Liver (tissue), 8 donors: ENCODE measurements at regions not wholly inside any gene's neighbourhood (a gene's known extent, or its start where the extent isn't known, plus 50 kb on each side); places are given as distances from the start of the nearest gene placed in this dataset.

Experiments
- DNase-seq: peaks from one replicate; pipeline ENCODE4 v3.0.0-alpha.2; 2017; ENCODE audit warnings: low spot score
- H3K27ac ChIP-seq, 2 donors: one replicate each; pipeline ENCODE4 v1.7.0; 2013; ENCODE audit warnings: inconsistent platforms in 2 of 2, low read length in 2 of 2, control low read depth in 1 of 2, low read depth in 1 of 2, mild to moderate bottlenecking in 1 of 2
- H3K27me3 ChIP-seq, 4 donors: one replicate each; pipeline versions ENCODE4 v1.6.1 to v1.7.0; 2013; ENCODE audit warnings: low read length in 3 of 4, inconsistent platforms in 1 of 4, mild to moderate bottlenecking in 1 of 4, moderate library complexity in 1 of 4; ENCODE audit not compliant: control insufficient read depth in 4 of 4, insufficient read depth in 4 of 4
- H3K36me3 ChIP-seq, 4 donors: one replicate each; pipeline versions ENCODE4 v1.6.1 to v1.7.0; 2013; ENCODE audit warnings: low read length in 3 of 4, mild to moderate bottlenecking in 3 of 4, low read depth in 1 of 4, moderate library complexity in 1 of 4; ENCODE audit not compliant: control insufficient read depth in 4 of 4, insufficient read depth in 3 of 4
- H3K4me1 ChIP-seq, 4 donors: one replicate each; pipeline versions ENCODE4 v1.6.1 to v1.7.0; 2013; ENCODE audit warnings: low read length in 3 of 4, mild to moderate bottlenecking in 3 of 4, moderate library complexity in 1 of 4; ENCODE audit not compliant: control insufficient read depth in 4 of 4, insufficient read depth in 4 of 4
- H3K4me3 ChIP-seq, 3 donors: one replicate each; pipeline versions ENCODE4 v1.6.1 to v1.7.0; 2013; ENCODE audit warnings: low read length in 3 of 3, control low read depth in 1 of 3, low read depth in 1 of 3, mild to moderate bottlenecking in 1 of 3
- H3K9ac ChIP-seq, 2 donors: one replicate each; pipeline ENCODE4 v1.7.0; 2013; ENCODE audit warnings: low read length in 2 of 2, mild to moderate bottlenecking in 2 of 2, moderate library complexity in 2 of 2, control low read depth in 1 of 2, low read depth in 1 of 2
- H3K9me3 ChIP-seq, 4 donors: one replicate each; pipeline versions ENCODE4 v1.6.1 to v1.7.0; 2013; ENCODE audit warnings: low read length in 3 of 4; ENCODE audit not compliant: control insufficient read depth in 4 of 4
- EGR1 ChIP-seq, 2 donors: IDR thresholded peaks; 2 replicates each; pipeline ENCODE4 v1.6.1; 2016 to 2018; ENCODE audit warnings: antibody characterized with exemption in 2 of 2, low read depth in 2 of 2
- FOXA1 ChIP-seq: IDR thresholded peaks from 2 replicates; pipeline ENCODE4 v1.6.1; 2016; ENCODE audit warnings: antibody characterized with exemption
- FOXA2 ChIP-seq: IDR thresholded peaks from 2 replicates; pipeline ENCODE4 v1.6.1; 2016; ENCODE audit warnings: antibody characterized with exemption
- GABPA ChIP-seq, 2 donors: IDR thresholded peaks in 1 of 2; conservative IDR thresholded peaks in 1 of 2; 2 replicates each; pipeline ENCODE4 v1.6.1; 2016; ENCODE audit warnings: antibody characterized with exemption in 2 of 2, mild to moderate bottlenecking in 1 of 2, moderate library complexity in 1 of 2
- HNF4A ChIP-seq, 2 donors: conservative IDR thresholded peaks; 2 replicates each; pipeline ENCODE4 v1.6.1; 2016; ENCODE audit warnings: antibody characterized with exemption in 2 of 2, mild to moderate bottlenecking in 2 of 2
- HNF4G ChIP-seq: IDR thresholded peaks from 2 replicates; pipeline ENCODE4 v1.6.1; 2016; ENCODE audit warnings: antibody characterized with exemption
- JUND ChIP-seq, 2 donors: IDR thresholded peaks; 2 replicates each; pipeline ENCODE4 v1.6.1; 2016; ENCODE audit warnings: antibody characterized with exemption in 2 of 2
- NR2F2 ChIP-seq: IDR thresholded peaks from 2 replicates; pipeline ENCODE4 v1.6.1; 2016; ENCODE audit warnings: antibody characterized with exemption
- RAD21 ChIP-seq, 2 donors: IDR thresholded peaks; 2 replicates each; pipeline ENCODE4 v1.6.1; 2016; ENCODE audit warnings: antibody characterized with exemption in 2 of 2, mild to moderate bottlenecking in 2 of 2
- RXRA ChIP-seq, 2 donors: IDR thresholded peaks; 2 replicates each; pipeline ENCODE4 v1.6.1; 2017 to 2018; ENCODE audit warnings: antibody characterized with exemption in 2 of 2, mild to moderate bottlenecking in 1 of 2
- SP1 ChIP-seq: IDR thresholded peaks from 2 replicates; pipeline ENCODE4 v1.6.1; 2018; ENCODE audit warnings: antibody characterized with exemption, mild to moderate bottlenecking
- TAF1 ChIP-seq: conservative IDR thresholded peaks from 2 replicates; pipeline ENCODE4 v1.6.1; 2016; ENCODE audit warnings: antibody characterized with exemption, mild to moderate bottlenecking
- YY1 ChIP-seq: IDR thresholded peaks from 2 replicates; pipeline ENCODE4 v1.6.1; 2016; ENCODE audit warnings: antibody characterized with exemption, mild to moderate bottlenecking
- WGBS: extraction: QIAGEN DNeasy Blood & Tissue Kit; methylation state at CpG from one replicate; pipeline ENCODE4 v1.1.7; 2013; 5-methylcytosine and 5-hydroxymethylcytosine counted together
- TF ChIP-seq, protein P1 (sequence below): fragments of 150-350 bp; IDR thresholded peaks from 2 replicates; pipeline ENCODE4 v1.5.1; 2017; ENCODE audit warnings: improper control_type of control experiment, low read depth, low read length; ENCODE audit not compliant: missing input control
- TF ChIP-seq, protein P2 (sequence below): IDR thresholded peaks from 2 replicates; pipeline ENCODE4 v1.6.1; 2016; ENCODE audit warnings: antibody characterized with exemption
- TF ChIP-seq, protein P3 (sequence below): IDR thresholded peaks from 2 replicates; pipeline ENCODE4 v1.6.1; 2016; ENCODE audit warnings: antibody characterized with exemption
- donor health status: healthy.
- donor health status: healthy.
- donor health status: healthy.
- donor health status: healthy.
- donor health status: healthy.

DNA sequence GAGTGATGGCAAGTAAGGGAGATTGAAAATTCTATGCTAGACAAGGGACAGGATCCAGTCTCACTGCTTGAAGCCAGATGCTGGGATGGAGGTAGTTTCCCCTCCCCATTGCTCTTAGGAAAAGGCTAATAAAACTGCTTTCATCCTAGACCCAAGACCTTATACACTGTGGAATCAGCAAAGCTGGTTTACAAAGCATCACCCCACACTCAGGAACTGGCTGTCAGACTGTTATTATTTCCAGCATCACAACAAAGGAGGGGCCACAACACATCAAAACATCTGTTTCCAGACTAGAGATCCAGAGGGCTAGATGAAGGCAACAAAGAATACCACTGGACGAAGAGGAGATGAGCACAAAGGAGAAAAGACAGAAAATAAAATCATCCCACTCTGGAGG, 364.6 kb upstream of the PTGER4 start (continued):
- TF ChIP-seq, protein P1, sequence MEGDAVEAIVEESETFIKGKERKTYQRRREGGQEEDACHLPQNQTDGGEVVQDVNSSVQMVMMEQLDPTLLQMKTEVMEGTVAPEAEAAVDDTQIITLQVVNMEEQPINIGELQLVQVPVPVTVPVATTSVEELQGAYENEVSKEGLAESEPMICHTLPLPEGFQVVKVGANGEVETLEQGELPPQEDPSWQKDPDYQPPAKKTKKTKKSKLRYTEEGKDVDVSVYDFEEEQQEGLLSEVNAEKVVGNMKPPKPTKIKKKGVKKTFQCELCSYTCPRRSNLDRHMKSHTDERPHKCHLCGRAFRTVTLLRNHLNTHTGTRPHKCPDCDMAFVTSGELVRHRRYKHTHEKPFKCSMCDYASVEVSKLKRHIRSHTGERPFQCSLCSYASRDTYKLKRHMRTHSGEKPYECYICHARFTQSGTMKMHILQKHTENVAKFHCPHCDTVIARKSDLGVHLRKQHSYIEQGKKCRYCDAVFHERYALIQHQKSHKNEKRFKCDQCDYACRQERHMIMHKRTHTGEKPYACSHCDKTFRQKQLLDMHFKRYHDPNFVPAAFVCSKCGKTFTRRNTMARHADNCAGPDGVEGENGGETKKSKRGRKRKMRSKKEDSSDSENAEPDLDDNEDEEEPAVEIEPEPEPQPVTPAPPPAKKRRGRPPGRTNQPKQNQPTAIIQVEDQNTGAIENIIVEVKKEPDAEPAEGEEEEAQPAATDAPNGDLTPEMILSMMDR, result no peak
- TF ChIP-seq NR2F2, result no peak

DNA sequence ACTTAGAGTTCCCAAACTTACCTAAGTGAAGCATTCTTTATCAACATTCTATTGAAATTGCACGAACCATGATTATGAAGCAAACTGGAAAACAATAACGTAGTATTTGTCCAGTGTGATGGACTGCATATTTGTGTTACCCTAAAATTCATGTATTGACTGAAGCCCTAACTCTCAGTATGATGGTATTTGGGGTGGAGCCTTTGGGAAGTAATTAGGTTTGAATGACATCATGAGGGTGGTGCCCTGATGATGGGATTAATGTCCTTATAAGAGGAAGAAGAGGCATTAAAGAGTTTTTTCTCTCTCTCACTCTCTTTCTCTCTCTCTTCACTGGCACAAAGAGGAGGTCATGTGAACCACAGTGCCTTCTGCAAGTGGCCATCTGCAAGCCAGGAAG, 365.4 kb upstream of the PTGER4 start:
- H3K9me3 ChIP-seq, result no peaks in the 10 kb centered on the region
- no peaks in the 10 kb centered on the region for H3K4me1 ChIP-seq
- 79% methylated on average over 2 of the region's 2 CpGs for WGBS
- peaks cover 0 to 2% (median 0%) of the 10 kb centered on the region in 4 donors for H3K27me3 ChIP-seq
- H3K36me3 ChIP-seq, result no peaks in the 10 kb centered on the region
- H3K9ac ChIP-seq, result no peak overlapping the region
- H3K27ac ChIP-seq, result no peak overlapping the region
- H3K4me3 ChIP-seq, result no peak overlapping the region
- TF ChIP-seq RXRA (IDR thresholded peaks at IDR 0.05), result no peak
- TF ChIP-seq SP1, result no peak
- DNase-seq, result no peak

DNA sequence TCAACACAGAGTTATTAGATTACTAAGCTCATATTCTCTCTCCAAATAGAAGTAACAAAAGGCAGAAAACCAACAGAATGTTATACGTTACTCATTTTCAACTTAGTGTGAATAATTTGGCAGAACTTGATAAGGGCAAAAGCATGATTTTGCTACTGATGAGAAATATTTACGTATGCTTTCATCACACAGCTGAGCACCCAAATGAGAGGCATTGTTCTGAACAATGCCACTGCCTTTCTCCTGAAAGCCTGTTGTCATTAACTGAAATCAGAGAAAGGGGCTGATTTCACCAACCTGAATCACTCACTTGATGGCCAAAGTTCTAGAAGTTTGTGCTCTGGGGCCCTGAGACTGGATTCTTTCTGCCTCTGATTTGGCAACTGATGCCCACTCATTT, 367.5 kb upstream of the PTGER4 start:
- H3K27ac ChIP-seq, result no peak overlapping the region
- no peak overlapping the region for H3K4me3 ChIP-seq
- 43% methylated on average over 2 of the region's 2 CpGs for WGBS
- no peak overlapping the region for H3K9ac ChIP-seq
- peaks cover 0 to 2% (median 0%) of the 10 kb centered on the region in 4 donors for H3K27me3 ChIP-seq
- no peaks in the 10 kb centered on the region for H3K36me3 ChIP-seq
- no peaks in the 10 kb centered on the region for H3K4me1 ChIP-seq
- DNase-seq, result no peak
- H3K9me3 ChIP-seq, result no peaks in the 10 kb centered on the region
- TF ChIP-seq JUND (IDR thresholded peaks at IDR 0.05) (no peak), HNF4G (no peak), FOXA2 (no peak)
- TF ChIP-seq, protein P1, result no peak

DNA sequence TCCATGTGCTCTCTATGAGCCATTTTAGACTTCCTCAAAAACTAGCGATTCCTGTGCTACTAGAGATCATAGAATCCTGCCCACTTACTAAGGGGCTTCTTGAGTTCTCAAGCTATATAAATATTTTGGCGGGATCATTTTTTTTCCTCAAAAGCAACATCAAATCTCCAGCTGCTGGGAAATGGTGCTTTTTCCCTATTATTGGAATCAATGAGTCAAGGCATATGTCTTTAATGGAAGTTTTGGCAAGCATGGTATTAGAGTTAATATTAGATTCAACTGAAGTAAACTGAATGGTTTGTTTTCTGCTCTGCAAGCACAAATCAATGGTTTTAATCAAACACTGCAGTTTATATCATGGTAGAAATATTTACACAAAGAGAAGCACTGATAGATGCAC, 369.9 kb upstream of the PTGER4 start:
- no peaks in the 10 kb centered on the region for H3K9me3 ChIP-seq
- no peak overlapping the region for H3K4me3 ChIP-seq
- no peaks in the 10 kb centered on the region for H3K36me3 ChIP-seq
- 63% methylated on average over 2 of the region's 2 CpGs for WGBS
- no peak overlapping the region for H3K27ac ChIP-seq
- peaks cover 0 to 2% (median 0%) of the 10 kb centered on the region in 4 donors for H3K27me3 ChIP-seq
- H3K9ac ChIP-seq, result no peak overlapping the region
- no peak for DNase-seq
- H3K4me1 ChIP-seq, result no peaks in the 10 kb centered on the region
- TF ChIP-seq RAD21 (IDR thresholded peaks at IDR 0.05), result no peak
- no peak for TF ChIP-seq HNF4G
- TF ChIP-seq FOXA1, result no peak
- TF ChIP-seq RXRA (IDR thresholded peaks at IDR 0.05), result no peak
- TF ChIP-seq HNF4A (conservative IDR thresholded peaks at IDR 0.05), result no peak
- no peak for TF ChIP-seq NR2F2
- TF ChIP-seq GABPA (IDR thresholded peaks at IDR 0.05 in 1 of 2, conservative IDR thresholded peaks at IDR 0.05 in 1 of 2), result no peak
- no peak for TF ChIP-seq TAF1
- TF ChIP-seq, protein P2, sequence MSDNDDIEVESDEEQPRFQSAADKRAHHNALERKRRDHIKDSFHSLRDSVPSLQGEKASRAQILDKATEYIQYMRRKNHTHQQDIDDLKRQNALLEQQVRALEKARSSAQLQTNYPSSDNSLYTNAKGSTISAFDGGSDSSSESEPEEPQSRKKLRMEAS, result no peak
- no peak for TF ChIP-seq SP1
- no peak for TF ChIP-seq JUND (IDR thresholded peaks at IDR 0.05)
- TF ChIP-seq YY1, result no peak
- TF ChIP-seq, protein P3, sequence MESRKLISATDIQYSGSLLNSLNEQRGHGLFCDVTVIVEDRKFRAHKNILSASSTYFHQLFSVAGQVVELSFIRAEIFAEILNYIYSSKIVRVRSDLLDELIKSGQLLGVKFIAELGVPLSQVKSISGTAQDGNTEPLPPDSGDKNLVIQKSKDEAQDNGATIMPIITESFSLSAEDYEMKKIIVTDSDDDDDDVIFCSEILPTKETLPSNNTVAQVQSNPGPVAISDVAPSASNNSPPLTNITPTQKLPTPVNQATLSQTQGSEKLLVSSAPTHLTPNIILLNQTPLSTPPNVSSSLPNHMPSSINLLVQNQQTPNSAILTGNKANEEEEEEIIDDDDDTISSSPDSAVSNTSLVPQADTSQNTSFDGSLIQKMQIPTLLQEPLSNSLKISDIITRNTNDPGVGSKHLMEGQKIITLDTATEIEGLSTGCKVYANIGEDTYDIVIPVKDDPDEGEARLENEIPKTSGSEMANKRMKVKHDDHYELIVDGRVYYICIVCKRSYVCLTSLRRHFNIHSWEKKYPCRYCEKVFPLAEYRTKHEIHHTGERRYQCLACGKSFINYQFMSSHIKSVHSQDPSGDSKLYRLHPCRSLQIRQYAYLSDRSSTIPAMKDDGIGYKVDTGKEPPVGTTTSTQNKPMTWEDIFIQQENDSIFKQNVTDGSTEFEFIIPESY, result no peak
- TF ChIP-seq FOXA2, result no peak
- no peak for TF ChIP-seq EGR1 (IDR thresholded peaks at IDR 0.05; ENCODE audit: low read depth in 2 of 2)
- TF ChIP-seq, protein P1, result no peak
